ENCODE measurements at regions not wholly inside any gene's neighbourhood (a gene's known extent, or its start where the extent isn't known, plus 50 kb on each side); places are given as distances from the start of the nearest gene placed in this dataset.
A peak's percentile ranks its signal among the peaks of the same experiment; 100 is the strongest.

- no peak overlapping the region for H3K4me3 ChIP-seq
- no peak overlapping the region for H3K27ac ChIP-seq
- H3K4me1 ChIP-seq, result no peaks in the 10 kb centered on the region
- DNase-seq, result no peak
- no peaks in the 10 kb centered on the region for H3K9me3 ChIP-seq
- H3K27me3 ChIP-seq, result no peaks in the 10 kb centered on the region
- 65 to 86% methylated on average over 4 of the region's 4 CpGs for WGBS, 2 donors
- TF ChIP-seq POLR2A (IDR thresholded peaks at IDR 0.05), result no peak
- TF ChIP-seq CTCF (IDR thresholded peaks at IDR 0.05), result no peak
- intact Hi-C loops (cut with DNase I), result no loop called here
- no peaks in the 10 kb centered on the region for H3K36me3 ChIP-seq
Measured at GRCh38 chr11:110968348-110969062, 256.3 kb upstream of the ARHGAP20 start.

GRCh38 chr11:110966131-110966530, 253.9 kb upstream of the ARHGAP20 start:
- no peaks in the 10 kb centered on the region for H3K9me3 ChIP-seq
- WGBS, 2 donors, result 70 to 82% methylated on average over 1 of the region's 1 CpG
- intact Hi-C loops (cut with DNase I), result no loop called here

GRCh38 chr11:110962921-110963320, 250.7 kb upstream of the ARHGAP20 start:
- peak overlapping the region in 1 of 4 donors; percentile 11 for H3K27ac ChIP-seq
- no peak for TF ChIP-seq POLR2A (IDR thresholded peaks at IDR 0.05)
- TF ChIP-seq CTCF (IDR thresholded peaks at IDR 0.05), result no peak
- H3K4me1 ChIP-seq, result no peaks in the 10 kb centered on the region
- 66 to 71% methylated on average over 4 of the region's 4 CpGs for WGBS, 2 donors
- H3K36me3 ChIP-seq, result no peaks in the 10 kb centered on the region
- intact Hi-C loops (cut with DNase I), result no loop called here
- no peaks in the 10 kb centered on the region for H3K9me3 ChIP-seq
- H3K27me3 ChIP-seq, result no peaks in the 10 kb centered on the region
- no peak for DNase-seq
- H3K4me3 ChIP-seq, result no peak overlapping the region

More at GRCh38 chr11:110966131-110966530, 253.9 kb upstream of the ARHGAP20 start:
- Histone ChIP-seq H3K27ac (no peak overlapping the region), H3K4me3 (no peak overlapping the region), H3K27me3 (no peaks in the 10 kb centered on the region), H3K36me3 (no peaks in the 10 kb centered on the region), H3K4me1 (no peaks in the 10 kb centered on the region)
- TF ChIP-seq CTCF (IDR thresholded peaks at IDR 0.05) (no peak), POLR2A (IDR thresholded peaks at IDR 0.05) (no peak)
- no peak for DNase-seq

GRCh38 chr11:110960167-110960566, 247.9 kb upstream of the ARHGAP20 start:
- no peak for DNase-seq
- H3K4me1 ChIP-seq, result no peaks in the 10 kb centered on the region
- TF ChIP-seq POLR2A (IDR thresholded peaks at IDR 0.05), result no peak
- no peak for TF ChIP-seq CTCF (IDR thresholded peaks at IDR 0.05)
- H3K27ac ChIP-seq, result no peak overlapping the region
- WGBS, 2 donors, result 82 to 89% methylated on average over 3 of the region's 3 CpGs
- no peaks in the 10 kb centered on the region for H3K27me3 ChIP-seq
- no peaks in the 10 kb centered on the region for H3K9me3 ChIP-seq
- H3K4me3 ChIP-seq, result no peak overlapping the region
- no peaks in the 10 kb centered on the region for H3K36me3 ChIP-seq
- intact Hi-C loops (cut with DNase I), result no loop called here

- no peaks in the 10 kb centered on the region for H3K27me3 ChIP-seq
- 82 to 92% methylated on average over 4 of the region's 4 CpGs for WGBS, 2 donors
- no peaks in the 10 kb centered on the region for H3K9me3 ChIP-seq
- no peaks in the 10 kb centered on the region for H3K36me3 ChIP-seq
- H3K4me1 ChIP-seq, result no peaks in the 10 kb centered on the region
- H3K27ac ChIP-seq, result no peak overlapping the region
- intact Hi-C loops (cut with DNase I), result no loop called here
- TF ChIP-seq POLR2A (IDR thresholded peaks at IDR 0.05), result no peak
- no peak for TF ChIP-seq CTCF (IDR thresholded peaks at IDR 0.05)
- no peak for DNase-seq
- H3K4me3 ChIP-seq, result no peak overlapping the region
Measured at GRCh38 chr11:110958216-110958615, 246.0 kb upstream of the ARHGAP20 start.
